Astrocyte (in vitro differentiated cells and primary cell): ENCODE measurements at regions not wholly inside any gene's neighbourhood (a gene's known extent, or its start where the extent isn't known, plus 50 kb on each side); places are given as distances from the start of the nearest gene placed in this dataset.

ENCODE experiments used
- CTCF ChIP-seq: IDR thresholded peaks from 2 replicates; pipeline ENCODE4 v1.5.1; 2011; ENCODE audit warnings: low read depth, mild to moderate bottlenecking, inconsistent platforms, low read length, moderate library complexity; ENCODE audit not compliant: insufficient read depth
- EZH2 ChIP-seq: IDR thresholded peaks from 2 replicates; pipeline ENCODE4 v1.6.1; 2012; ENCODE audit warnings: mild to moderate bottlenecking, low read length, inconsistent platforms; ENCODE audit not compliant: insufficient read depth

- TF ChIP-seq CTCF (no peak), EZH2 (no peak)
These were observed 59.4 kb upstream of the MGAT5 start for GRCh38 chr2:134194519-134194918.
